ENCODE measurements at regions not wholly inside any gene's neighbourhood (a gene's known extent, or its start where the extent isn't known, plus 50 kb on each side); places are given as distances from the start of the nearest gene placed in this dataset.

DNA sequence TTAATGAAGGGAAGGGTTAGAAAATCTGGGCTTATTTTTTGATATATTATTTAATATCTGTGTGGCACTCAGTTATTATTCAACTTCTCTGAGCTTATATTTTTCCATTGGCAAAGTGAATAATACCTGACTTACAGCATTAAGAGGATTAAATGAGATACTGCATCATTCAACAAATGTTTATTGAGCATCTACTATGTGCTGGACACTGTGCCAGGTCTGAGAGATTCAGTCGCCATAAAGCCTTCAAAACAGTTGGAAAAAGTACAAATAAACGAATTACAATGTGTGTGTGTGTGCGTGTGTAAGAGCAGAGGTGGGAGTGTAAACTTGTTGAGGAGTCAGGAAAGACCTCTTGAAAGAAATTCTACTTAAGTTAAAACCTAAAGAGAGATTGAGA is 87.9 kb upstream of the CD53 start:
- TF ChIP-seq EP300 (IDR thresholded peaks at IDR 0.05), result no peak
- TF ChIP-seq, protein P1, sequence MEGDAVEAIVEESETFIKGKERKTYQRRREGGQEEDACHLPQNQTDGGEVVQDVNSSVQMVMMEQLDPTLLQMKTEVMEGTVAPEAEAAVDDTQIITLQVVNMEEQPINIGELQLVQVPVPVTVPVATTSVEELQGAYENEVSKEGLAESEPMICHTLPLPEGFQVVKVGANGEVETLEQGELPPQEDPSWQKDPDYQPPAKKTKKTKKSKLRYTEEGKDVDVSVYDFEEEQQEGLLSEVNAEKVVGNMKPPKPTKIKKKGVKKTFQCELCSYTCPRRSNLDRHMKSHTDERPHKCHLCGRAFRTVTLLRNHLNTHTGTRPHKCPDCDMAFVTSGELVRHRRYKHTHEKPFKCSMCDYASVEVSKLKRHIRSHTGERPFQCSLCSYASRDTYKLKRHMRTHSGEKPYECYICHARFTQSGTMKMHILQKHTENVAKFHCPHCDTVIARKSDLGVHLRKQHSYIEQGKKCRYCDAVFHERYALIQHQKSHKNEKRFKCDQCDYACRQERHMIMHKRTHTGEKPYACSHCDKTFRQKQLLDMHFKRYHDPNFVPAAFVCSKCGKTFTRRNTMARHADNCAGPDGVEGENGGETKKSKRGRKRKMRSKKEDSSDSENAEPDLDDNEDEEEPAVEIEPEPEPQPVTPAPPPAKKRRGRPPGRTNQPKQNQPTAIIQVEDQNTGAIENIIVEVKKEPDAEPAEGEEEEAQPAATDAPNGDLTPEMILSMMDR (IDR thresholded peaks at IDR 0.05), result no peak
- Histone ChIP-seq H3K4me3 (no peak overlapping the region), H3K27ac (no peak overlapping the region), H3K27me3 (no peaks in the 10 kb centered on the region), H3K9me3 (no peaks in the 10 kb centered on the region), H3K36me3 (no peaks in the 10 kb centered on the region), H3K4me1 (ENCODE audit: insufficient read depth) (peaks cover 1% of the 10 kb centered on the region)
- intact Hi-C loops (cut with DNase I), result no loop called here
- no peak for DNase-seq
- WGBS, 3 donors, result 38 to 48% (median 45%) methylated on average over 3 of the region's 3 CpGs

DNA sequence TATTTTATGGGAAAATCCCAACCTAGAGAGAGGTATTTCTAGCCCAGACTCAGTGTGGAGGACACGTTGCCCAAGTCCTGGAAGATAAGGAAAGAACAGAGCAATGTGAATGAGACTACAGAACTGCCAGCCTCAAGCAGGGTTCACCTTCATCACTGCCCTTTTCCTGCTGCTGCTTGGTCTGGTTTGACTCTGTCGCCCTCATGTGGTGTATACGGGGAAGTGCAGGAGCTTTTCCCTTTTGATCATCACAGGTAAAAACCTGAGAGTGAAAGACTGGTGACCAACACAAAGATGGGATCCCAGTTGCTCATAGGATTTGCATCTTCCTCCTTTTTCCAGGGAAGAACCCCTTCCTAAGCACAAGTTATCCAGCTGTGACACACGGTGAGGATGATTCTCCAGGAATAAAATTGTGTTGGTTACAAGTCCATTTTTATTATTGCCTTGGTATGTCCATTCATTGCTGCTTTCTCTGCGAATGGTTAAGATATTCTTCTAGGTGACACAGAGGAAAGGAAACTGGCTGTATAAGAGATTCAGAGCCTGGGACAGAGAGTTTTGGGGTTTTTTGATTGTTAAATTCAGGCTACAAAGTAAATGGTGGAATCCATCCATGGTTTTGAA is 89.5 kb upstream of the CD53 start:
- H3K9me3 ChIP-seq, result no peaks in the 10 kb centered on the region
- no peaks in the 10 kb centered on the region for H3K27me3 ChIP-seq
- peak in 3 of 5 donors; percentile 14 to 34 (median 21) for DNase-seq
- peaks cover 1% of the 10 kb centered on the region for H3K4me1 ChIP-seq (ENCODE audit: insufficient read depth)
- H3K27ac ChIP-seq, result no peak overlapping the region
- intact Hi-C loops (cut with DNase I), result no loop called here
- H3K36me3 ChIP-seq, result no peaks in the 10 kb centered on the region
- 0 to 18% (median 0%) methylated on average over 5 of the region's 5 CpGs for WGBS, 3 donors
- TF ChIP-seq, protein P1 (IDR thresholded peaks at IDR 0.05), result peak; percentile 24 to 42 (median 39)
- TF ChIP-seq POLR2A (IDR thresholded peaks at IDR 0.05), result no peak
- no peak overlapping the region for H3K4me3 ChIP-seq

DNA sequence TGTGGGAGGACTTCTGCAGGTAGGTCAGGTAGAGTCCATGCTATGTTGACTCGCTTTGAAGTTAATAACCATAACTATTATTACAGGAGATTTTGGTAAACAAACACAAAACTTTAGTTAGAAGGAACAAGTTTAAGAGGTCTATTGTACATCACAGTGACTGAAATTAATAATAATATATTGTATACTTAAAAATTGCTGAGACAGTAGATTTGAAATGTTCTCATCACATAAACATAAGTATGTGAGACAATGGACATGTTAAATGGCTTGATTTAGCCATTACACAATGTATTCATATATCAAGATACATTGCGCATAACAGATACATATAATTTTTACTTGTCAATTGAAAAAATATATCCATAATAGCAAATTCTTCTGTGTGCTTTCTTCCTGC is 91.4 kb upstream of the CD53 start:
- Histone ChIP-seq H3K9me3 (no peaks in the 10 kb centered on the region), H3K27ac (no peak overlapping the region), H3K27me3 (no peaks in the 10 kb centered on the region), H3K36me3 (no peaks in the 10 kb centered on the region), H3K4me3 (no peak overlapping the region), H3K4me1 (ENCODE audit: insufficient read depth) (peaks cover 1% of the 10 kb centered on the region)
- no peak for DNase-seq
- intact Hi-C loops (cut with DNase I), result no loop called here
- 86 to 88% (median 87%) methylated on average over 2 of the region's 2 CpGs for WGBS, 3 donors
- TF ChIP-seq POLR2A (IDR thresholded peaks at IDR 0.05) (no peak), EP300 (IDR thresholded peaks at IDR 0.05) (no peak)
- TF ChIP-seq, protein P1 (IDR thresholded peaks at IDR 0.05), result no peak

DNA sequence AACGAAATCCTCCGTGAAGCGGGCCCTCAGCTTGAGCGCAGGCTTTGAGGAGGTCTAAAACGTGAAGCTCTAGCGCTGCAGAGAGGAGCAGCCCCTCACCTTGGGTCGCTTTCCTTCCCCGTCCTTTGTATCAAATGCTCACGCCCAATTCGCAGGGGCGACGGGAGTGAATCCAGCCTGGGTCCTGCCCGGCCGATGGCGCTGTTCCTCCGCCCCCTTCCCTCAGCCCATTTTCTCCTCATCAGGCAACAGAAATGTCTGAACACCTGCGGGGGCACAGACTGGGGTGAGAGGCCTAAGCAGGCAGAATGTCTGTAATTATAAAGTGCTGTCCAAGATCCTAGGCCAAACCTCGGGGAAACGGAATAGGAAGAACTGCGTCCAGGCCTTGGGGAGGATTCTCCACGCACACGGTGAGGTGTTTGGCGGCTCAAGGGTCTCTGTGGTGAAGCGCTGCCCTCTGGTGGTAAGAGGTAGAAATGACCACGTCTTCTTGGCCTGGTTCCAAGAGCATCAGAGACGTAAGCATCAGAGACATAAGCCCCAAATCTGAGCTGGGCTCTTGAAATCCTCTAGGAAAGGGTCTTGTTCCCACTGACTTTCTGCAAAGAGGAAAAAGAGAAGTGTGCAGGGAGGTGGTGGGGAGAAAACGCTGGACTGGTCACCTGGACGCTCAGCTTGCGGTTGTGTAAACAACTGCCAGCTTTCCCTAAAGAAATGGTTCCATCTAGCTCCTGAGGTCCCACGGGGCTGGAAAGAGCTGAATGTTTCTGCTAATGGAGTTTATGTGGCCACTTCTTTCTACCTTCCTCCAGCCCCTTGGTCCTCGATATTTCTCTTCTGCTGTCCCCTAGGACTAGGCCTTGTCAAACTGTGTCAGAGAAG is 92.1 kb upstream of the CD53 start:
- intact Hi-C loops (cut with DNase I), result no loop called here
- TF ChIP-seq, protein P1 (IDR thresholded peaks at IDR 0.05), result peak; percentile 22 to 60 (median 57)
- no peak for TF ChIP-seq EP300 (IDR thresholded peaks at IDR 0.05)

More for the DNA sequence above, 92.1 kb upstream of the CD53 start:
- no peaks in the 10 kb centered on the region for H3K27me3 ChIP-seq
- H3K4me1 ChIP-seq (ENCODE audit: insufficient read depth), result peaks cover 1% of the 10 kb centered on the region
- no peak overlapping the region for H3K4me3 ChIP-seq
- WGBS, 3 donors, result 23 to 24% (median 24%) methylated on average over 31 of the region's 31 CpGs
- H3K9me3 ChIP-seq, result no peaks in the 10 kb centered on the region
- no peaks in the 10 kb centered on the region for H3K36me3 ChIP-seq
- H3K27ac ChIP-seq, result no peak overlapping the region
- DNase-seq, result peak; percentile 26 to 67 (median 57)
